ENCODE measurements at regions not wholly inside any gene's neighbourhood (a gene's known extent, or its start where the extent isn't known, plus 50 kb on each side); places are given as distances from the start of the nearest gene placed in this dataset.

DNA sequence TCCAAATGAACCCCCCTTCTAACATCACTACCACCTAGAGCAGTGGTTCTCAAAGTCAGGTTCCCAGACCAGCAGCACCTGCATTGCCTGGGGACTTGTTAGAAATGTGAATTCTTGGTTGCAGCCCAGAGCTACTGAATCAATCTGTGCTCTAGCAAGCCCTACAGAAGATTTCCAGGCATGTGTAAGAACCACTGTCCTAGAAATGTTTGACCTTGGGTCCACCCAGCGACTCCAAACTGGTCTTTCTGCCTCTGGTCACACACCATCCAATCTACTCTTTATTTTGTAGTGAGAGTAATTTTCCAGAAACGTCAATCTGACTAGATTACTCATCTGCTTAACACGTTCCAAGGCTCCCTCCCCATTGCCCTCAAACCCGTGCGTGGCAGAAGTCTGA, 169.9 kb downstream of the HAPSTR1 start:
- H3K4me2 ChIP-seq (ENCODE audit: low read length), result no peak overlapping the region
- H3K9me3 Mint-ChIP-seq (ENCODE audit: unreplicated experiment), result no peaks in the 10 kb centered on the region
- H3K4me1 ChIP-seq (ENCODE audit: insufficient read depth, low read length), result no peaks in the 10 kb centered on the region
- H3K9me3 ChIP-seq (ENCODE audit: insufficient read depth, low read depth, low read length), result no peaks in the 10 kb centered on the region
- no peak overlapping the region for H2AFZ ChIP-seq (ENCODE audit: low read depth, low read length)
- no peak overlapping the region for H3K27ac ChIP-seq (ENCODE audit: low read depth, low read length)
- H4K20me1 ChIP-seq (ENCODE audit: insufficient read depth, low read length), result no peaks in the 10 kb centered on the region
- no peaks in the 10 kb centered on the region for H3K36me3 Mint-ChIP-seq (ENCODE audit: low read depth, unreplicated experiment)
- no peaks in the 10 kb centered on the region for H3K79me2 ChIP-seq (ENCODE audit: insufficient read depth, low read length)
- no peak overlapping the region for H3K27ac Mint-ChIP-seq (ENCODE audit: unreplicated experiment)
- H3K36me3 ChIP-seq (ENCODE audit: insufficient read depth, low read length), result no peaks in the 10 kb centered on the region
- no peak for TF ChIP-seq EZH2 (IDR thresholded peaks at IDR 0.05; ENCODE audit: insufficient read depth, low read length)
- TF ChIP-seq, protein P1, sequence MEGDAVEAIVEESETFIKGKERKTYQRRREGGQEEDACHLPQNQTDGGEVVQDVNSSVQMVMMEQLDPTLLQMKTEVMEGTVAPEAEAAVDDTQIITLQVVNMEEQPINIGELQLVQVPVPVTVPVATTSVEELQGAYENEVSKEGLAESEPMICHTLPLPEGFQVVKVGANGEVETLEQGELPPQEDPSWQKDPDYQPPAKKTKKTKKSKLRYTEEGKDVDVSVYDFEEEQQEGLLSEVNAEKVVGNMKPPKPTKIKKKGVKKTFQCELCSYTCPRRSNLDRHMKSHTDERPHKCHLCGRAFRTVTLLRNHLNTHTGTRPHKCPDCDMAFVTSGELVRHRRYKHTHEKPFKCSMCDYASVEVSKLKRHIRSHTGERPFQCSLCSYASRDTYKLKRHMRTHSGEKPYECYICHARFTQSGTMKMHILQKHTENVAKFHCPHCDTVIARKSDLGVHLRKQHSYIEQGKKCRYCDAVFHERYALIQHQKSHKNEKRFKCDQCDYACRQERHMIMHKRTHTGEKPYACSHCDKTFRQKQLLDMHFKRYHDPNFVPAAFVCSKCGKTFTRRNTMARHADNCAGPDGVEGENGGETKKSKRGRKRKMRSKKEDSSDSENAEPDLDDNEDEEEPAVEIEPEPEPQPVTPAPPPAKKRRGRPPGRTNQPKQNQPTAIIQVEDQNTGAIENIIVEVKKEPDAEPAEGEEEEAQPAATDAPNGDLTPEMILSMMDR (IDR thresholded peaks at IDR 0.05; ENCODE audit: insufficient read depth, low read depth, low read length), result no peak
- no peak overlapping the region for H3K4me3 ChIP-seq (ENCODE audit: insufficient read depth, low read depth, low read length)
- FAIRE-seq (no peak), DNase-seq (ENCODE audit: low read depth) (no peak)
- no peaks in the 10 kb centered on the region for H3K4me1 Mint-ChIP-seq (ENCODE audit: low read depth, unreplicated experiment)
- H3K4me3 Mint-ChIP-seq (ENCODE audit: unreplicated experiment), result no peak overlapping the region
- no peak overlapping the region for H3K9ac ChIP-seq (ENCODE audit: low read length)
- H3K27me3 ChIP-seq (ENCODE audit: insufficient read depth, low read length), result no peaks in the 10 kb centered on the region
- peaks cover 38% of the 10 kb centered on the region for H3K27me3 Mint-ChIP-seq (ENCODE audit: low read depth, unreplicated experiment)

DNA sequence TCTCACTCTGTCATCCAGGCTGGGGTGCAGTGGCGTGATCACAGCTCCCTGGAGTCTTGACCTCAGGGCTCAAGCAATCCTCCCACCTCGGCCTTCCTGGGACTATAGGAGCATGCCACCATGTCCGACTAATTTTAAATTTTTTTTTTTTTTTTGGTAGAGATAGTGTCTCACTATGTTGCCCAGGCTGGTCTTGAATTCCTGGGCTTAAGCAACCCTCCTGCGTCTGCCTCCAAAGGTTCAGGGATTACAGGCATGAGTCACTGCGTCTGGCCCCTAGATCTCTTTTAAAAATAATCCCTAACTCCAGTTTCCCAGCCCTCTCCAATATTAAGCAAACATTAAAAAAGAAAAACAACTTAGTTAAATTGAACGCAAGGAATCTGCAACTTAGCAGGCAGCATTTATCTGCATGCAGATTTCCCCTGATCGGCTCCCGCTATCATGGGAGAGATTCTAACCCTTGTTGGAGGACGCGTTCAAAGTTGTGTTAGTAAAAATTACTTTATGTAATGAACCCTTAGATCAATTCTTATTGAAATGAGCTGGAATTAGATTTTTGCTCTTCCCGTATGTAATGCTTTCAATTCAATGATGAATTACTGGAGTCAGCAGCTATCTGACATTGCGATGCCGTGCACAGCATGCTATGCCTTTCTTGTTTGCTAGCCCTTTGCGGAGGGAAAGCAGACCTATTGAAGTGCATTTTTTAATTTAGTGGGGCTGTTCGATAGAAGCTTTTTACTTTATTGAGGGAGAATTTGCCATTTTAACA, 171.7 kb downstream of the HAPSTR1 start:
- Histone ChIP-seq H3K4me3 (ENCODE audit: insufficient read depth, low read depth, low read length) (no peak overlapping the region), H3K4me1 (ENCODE audit: insufficient read depth, low read length) (no peaks in the 10 kb centered on the region), H3K9ac (ENCODE audit: low read length) (no peak overlapping the region), H3K27me3 (ENCODE audit: insufficient read depth, low read length) (no peaks in the 10 kb centered on the region), H3K9me3 (ENCODE audit: insufficient read depth, low read depth, low read length) (no peaks in the 10 kb centered on the region), H3K36me3 (ENCODE audit: insufficient read depth, low read length) (no peaks in the 10 kb centered on the region), H3K79me2 (ENCODE audit: insufficient read depth, low read length) (no peaks in the 10 kb centered on the region), H3K27ac (ENCODE audit: low read depth, low read length) (no peak overlapping the region), H4K20me1 (ENCODE audit: insufficient read depth, low read length) (no peaks in the 10 kb centered on the region), H2AFZ (ENCODE audit: low read depth, low read length) (no peak overlapping the region), H3K4me2 (ENCODE audit: low read length) (no peak overlapping the region)
- Mint-ChIP-seq H3K27me3 (ENCODE audit: low read depth, unreplicated experiment) (peaks cover 40% of the 10 kb centered on the region), H3K36me3 (ENCODE audit: low read depth, unreplicated experiment) (no peaks in the 10 kb centered on the region), H3K4me3 (ENCODE audit: unreplicated experiment) (no peak overlapping the region), H3K9me3 (ENCODE audit: unreplicated experiment) (no peaks in the 10 kb centered on the region), H3K4me1 (ENCODE audit: low read depth, unreplicated experiment) (no peaks in the 10 kb centered on the region), H3K27ac (ENCODE audit: unreplicated experiment) (no peak overlapping the region)
- TF ChIP-seq, protein P1 (IDR thresholded peaks at IDR 0.05; ENCODE audit: insufficient read depth, low read depth, low read length), result no peak
- TF ChIP-seq EZH2 (IDR thresholded peaks at IDR 0.05; ENCODE audit: insufficient read depth, low read length), result no peak
- no peak for DNase-seq (ENCODE audit: low read depth)
- no peak for FAIRE-seq

DNA sequence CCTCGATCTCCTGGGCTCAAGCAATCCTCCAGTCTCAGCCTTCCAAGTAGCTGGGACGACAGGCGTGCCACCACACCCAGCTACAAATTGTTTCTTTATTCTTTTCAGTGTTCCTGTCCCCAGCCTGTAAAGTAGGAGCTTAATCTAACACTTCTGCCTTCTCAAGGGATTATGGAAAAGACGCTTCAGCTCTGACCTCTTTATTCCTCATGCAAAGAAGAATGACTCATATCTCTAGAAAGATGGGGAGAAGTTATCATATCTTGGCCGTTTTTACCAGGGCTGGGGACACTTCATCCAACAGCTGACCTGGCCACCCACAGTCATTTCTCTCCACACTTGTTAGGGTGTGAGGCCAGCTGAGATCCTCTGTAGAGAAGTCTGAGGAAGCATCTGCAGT, 172.6 kb downstream of the HAPSTR1 start:
- TF ChIP-seq, protein P1 (IDR thresholded peaks at IDR 0.05; ENCODE audit: insufficient read depth, low read depth, low read length), result no peak
- no peak for TF ChIP-seq EZH2 (IDR thresholded peaks at IDR 0.05; ENCODE audit: insufficient read depth, low read length)
- Mint-ChIP-seq H3K4me3 (ENCODE audit: unreplicated experiment) (no peak overlapping the region), H3K4me1 (ENCODE audit: low read depth, unreplicated experiment) (no peaks in the 10 kb centered on the region), H3K27me3 (ENCODE audit: low read depth, unreplicated experiment) (peaks cover 40% of the 10 kb centered on the region), H3K27ac (ENCODE audit: unreplicated experiment) (no peak overlapping the region), H3K9me3 (ENCODE audit: unreplicated experiment) (no peaks in the 10 kb centered on the region), H3K36me3 (ENCODE audit: low read depth, unreplicated experiment) (no peaks in the 10 kb centered on the region)
- no peak for DNase-seq (ENCODE audit: low read depth)
- H3K4me1 ChIP-seq (ENCODE audit: insufficient read depth, low read length), result no peaks in the 10 kb centered on the region
- H3K4me2 ChIP-seq (ENCODE audit: low read length), result no peak overlapping the region
- no peaks in the 10 kb centered on the region for H3K9me3 ChIP-seq (ENCODE audit: insufficient read depth, low read depth, low read length)
- no peaks in the 10 kb centered on the region for H3K36me3 ChIP-seq (ENCODE audit: insufficient read depth, low read length)
- no peak overlapping the region for H3K9ac ChIP-seq (ENCODE audit: low read length)
- no peak overlapping the region for H3K27ac ChIP-seq (ENCODE audit: low read depth, low read length)
- no peak overlapping the region for H2AFZ ChIP-seq (ENCODE audit: low read depth, low read length)
- H3K79me2 ChIP-seq (ENCODE audit: insufficient read depth, low read length), result no peaks in the 10 kb centered on the region
- no peak for FAIRE-seq
- H3K27me3 ChIP-seq (ENCODE audit: insufficient read depth, low read length), result no peaks in the 10 kb centered on the region
- H3K4me3 ChIP-seq (ENCODE audit: insufficient read depth, low read depth, low read length), result no peak overlapping the region
- H4K20me1 ChIP-seq (ENCODE audit: insufficient read depth, low read length), result no peaks in the 10 kb centered on the region
